Loucy (cell line): ENCODE measurements at regions not wholly inside any gene's neighbourhood (a gene's known extent, or its start where the extent isn't known, plus 50 kb on each side); places are given as distances from the start of the nearest gene placed in this dataset.
"Not testable (repeated sequence)": the region's sequence is repeated elsewhere in the genome, so short reads cannot be mapped to it uniquely, and the experiment has no call there.

Experiments
- H2AFZ ChIP-seq: fragments of 200-600 bp; sonication (generic); 2 replicates; pipeline ENCODE4 v1.6.0; 2016; ENCODE audit warnings: antibody characterized with exemption, mild to moderate bottlenecking, low read length, moderate library complexity
- H3F3A ChIP-seq: fragments of 200-600 bp; 2 replicates; pipeline ENCODE4 v1.6.0; 2016; ENCODE audit warnings: antibody characterized with exemption, low read depth, mild to moderate bottlenecking
- H3K27me3 ChIP-seq: fragments of 200-600 bp; sonication (generic); 2 replicates; pipeline ENCODE4 v1.6.1; 2014; ENCODE audit warnings: low read length, mild to moderate bottlenecking; ENCODE audit not compliant: insufficient read depth, poor library complexity, severe bottlenecking
- H3K36me3 ChIP-seq: fragments of 200-600 bp; sonication (generic); 2 replicates; pipeline ENCODE4 v1.6.1; 2016; ENCODE audit warnings: low read length; ENCODE audit not compliant: insufficient read depth
- H3K4me1 ChIP-seq: fragments of 200-600 bp; sonication (generic); 2 replicates; pipeline ENCODE4 v1.5.1; 2014; ENCODE audit warnings: low read length, mild to moderate bottlenecking; ENCODE audit not compliant: insufficient read depth, poor library complexity, severe bottlenecking
- H3K4me2 ChIP-seq: fragments of 200-600 bp; sonication (generic); 2 replicates; pipeline ENCODE4 v1.6.0; 2014; ENCODE audit warnings: antibody characterized with exemption, low read length, low read depth, mild to moderate bottlenecking; ENCODE audit not compliant: poor library complexity, severe bottlenecking
- H3K4me3 ChIP-seq: fragments of 200-600 bp; sonication (generic); 2 replicates; pipeline ENCODE4 v1.5.1; 2014; ENCODE audit warnings: low read length, mild to moderate bottlenecking, mixed read lengths; ENCODE audit not compliant: poor library complexity, severe bottlenecking
- H3K79me2 ChIP-seq: fragments of 200-600 bp; sonication (generic); 2 replicates; pipeline ENCODE4 v1.6.1; 2014; ENCODE audit warnings: low read length; ENCODE audit not compliant: insufficient read depth
- H3K9ac ChIP-seq: fragments of 200-600 bp; sonication (generic); 2 replicates; pipeline ENCODE4 v1.6.0; 2014; ENCODE audit warnings: mild to moderate bottlenecking, low read depth, low read length, moderate library complexity; ENCODE audit not compliant: poor library complexity, severe bottlenecking
- H3K9me2 ChIP-seq: fragments of 200-600 bp; sonication (generic); replicated peaks from 2 replicates; pipeline ENCODE4 v1.6.1; 2016; ENCODE audit warnings: low read depth, low read length, mixed read lengths
- H3K9me3 ChIP-seq: fragments of 200-600 bp; sonication (generic); 2 replicates; pipeline ENCODE4 v1.6.1; 2014; ENCODE audit warnings: mild to moderate bottlenecking, antibody characterized with exemption, low read length, low read depth; ENCODE audit not compliant: insufficient read depth
- H4K20me1 ChIP-seq: fragments of 200-600 bp; sonication (generic); 2 replicates; pipeline ENCODE4 v1.6.0; 2014; ENCODE audit warnings: antibody characterized with exemption, low read length, mild to moderate bottlenecking; ENCODE audit not compliant: insufficient read depth, poor library complexity, severe bottlenecking
- CTCF ChIP-seq: fragments of 200-600 bp; sonication (generic); conservative IDR thresholded peaks from 2 replicates; pipeline ENCODE4 v1.5.1; 2014; ENCODE audit warnings: mild to moderate bottlenecking, antibody characterized with exemption, low read length
- EZH2phosphoT487 ChIP-seq: fragments of 200-600 bp; IDR thresholded peaks from 2 replicates; pipeline ENCODE4 v1.6.1; 2018; ENCODE audit warnings: antibody characterized with exemption, mild to moderate bottlenecking, moderate library complexity, borderline replicate concordance

DNA sequence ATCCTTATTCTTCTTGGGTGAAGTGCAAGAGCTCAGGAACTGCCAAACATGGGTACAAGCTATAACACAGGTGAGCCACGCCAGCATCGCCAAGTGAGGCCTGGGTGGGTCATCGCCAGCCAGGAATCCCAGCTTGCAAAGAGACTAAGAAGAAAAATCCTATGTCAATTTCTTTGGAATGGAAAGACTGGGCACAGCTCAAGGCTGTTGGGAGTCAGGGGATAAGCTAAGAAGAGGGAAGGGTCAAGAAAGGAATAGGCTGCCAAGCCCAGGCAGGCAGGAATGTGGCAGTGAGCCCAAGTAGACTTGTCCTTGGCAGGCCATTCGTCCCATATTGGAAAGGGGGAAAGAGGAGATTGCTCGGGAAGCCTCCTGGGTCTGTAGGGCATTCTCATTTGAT lies 191.4 kb upstream of the CDH5 start:
- Histone ChIP-seq H3K36me3 (no peaks in the 10 kb centered on the region), H3K9ac (no peak overlapping the region), H3F3A (no peaks in the 10 kb centered on the region), H2AFZ (peak overlapping the region; percentile 11; the same call in 1 of the 2 replicates), H3K9me2 (no peaks in the 10 kb centered on the region), H3K9me3 (peaks cover 6% of the 10 kb centered on the region; the same call in 1 of the 2 replicates), H3K4me3 (no peak overlapping the region), H4K20me1 (no peaks in the 10 kb centered on the region), H3K79me2 (no peaks in the 10 kb centered on the region), H3K27me3 (no peaks in the 10 kb centered on the region), H3K4me1 (no peaks in the 10 kb centered on the region), H3K4me2 (no peak overlapping the region)
- TF ChIP-seq EZH2phosphoT487, result no peak
- TF ChIP-seq CTCF, result no peak

DNA sequence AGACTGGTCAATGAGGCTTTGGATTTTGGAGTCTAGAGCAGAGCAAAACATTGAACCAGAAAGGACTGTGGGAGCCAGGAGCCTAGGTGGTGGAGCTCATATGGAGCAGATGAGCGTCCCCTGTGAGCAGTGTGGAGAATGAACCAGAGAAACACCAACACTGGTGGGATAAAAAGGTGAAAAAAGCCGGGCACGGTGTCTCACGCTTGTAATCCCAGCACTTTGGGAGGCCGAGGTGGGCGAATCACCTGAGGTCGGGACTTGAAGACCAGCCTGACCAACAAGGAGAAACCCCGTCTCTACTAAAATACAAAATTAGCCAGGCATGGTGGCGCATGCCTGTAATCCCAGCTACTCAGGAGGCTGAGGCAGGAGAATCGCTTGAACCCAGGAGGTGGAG lies 192.7 kb upstream of the CDH5 start:
- H3K27me3 ChIP-seq, H3K4me3 ChIP-seq, H4K20me1 ChIP-seq, H3K9me2 ChIP-seq, H3K9me3 ChIP-seq, H3K36me3 ChIP-seq, H3F3A ChIP-seq, H2AFZ ChIP-seq, H3K4me2 ChIP-seq, H3K4me1 ChIP-seq, H3K9ac ChIP-seq, H3K79me2 ChIP-seq: not testable (repeated sequence)

GRCh38 chr16:66173181-66173580 lies 193.3 kb upstream of the CDH5 start:
- not testable (repeated sequence) for H2AFZ ChIP-seq, H3K4me2 ChIP-seq, H3F3A ChIP-seq, H3K9me3 ChIP-seq, H4K20me1 ChIP-seq, H3K4me3 ChIP-seq, H3K27me3 ChIP-seq, H3K9ac ChIP-seq, H3K36me3 ChIP-seq, H3K4me1 ChIP-seq, H3K79me2 ChIP-seq, H3K9me2 ChIP-seq

- Histone ChIP-seq H3K4me2 (no peak overlapping the region), H3K4me1 (no peaks in the 10 kb centered on the region), H3K9me3 (no peaks in the 10 kb centered on the region), H3K4me3 (no peak overlapping the region), H4K20me1 (no peaks in the 10 kb centered on the region), H2AFZ (no peak overlapping the region), H3K27me3 (no peaks in the 10 kb centered on the region), H3K9me2 (no peaks in the 10 kb centered on the region), H3K9ac (no peak overlapping the region), H3K36me3 (no peaks in the 10 kb centered on the region), H3K79me2 (no peaks in the 10 kb centered on the region), H3F3A (no peaks in the 10 kb centered on the region)
- TF ChIP-seq EZH2phosphoT487, result no peak
- TF ChIP-seq CTCF, result no peak
Measured at GRCh38 chr16:66172463-66172862, 194.0 kb upstream of the CDH5 start.
